Smooth muscle cell (in vitro differentiated cells): ENCODE measurements at regions not wholly inside any gene's neighbourhood (a gene's known extent, or its start where the extent isn't known, plus 50 kb on each side); places are given as distances from the start of the nearest gene placed in this dataset.

Source experiments
- DNase-seq: peaks from one replicate; lab custom pipeline; 2025; ENCODE audit not compliant: unreplicated experiment; lab: John Stamatoyannopoulos, UW
- H2AFZ ChIP-seq: fragments of 200-600 bp; sonication (generic); 2 replicates; pipeline ENCODE4 v1.6.0; 2016; ENCODE audit warnings: antibody characterized with exemption, low read depth, mild to moderate bottlenecking
- H3F3A ChIP-seq: fragments of 200-600 bp; sonication (generic); 2 replicates; pipeline ENCODE4 v1.6.0; 2017; ENCODE audit warnings: antibody characterized with exemption, low read depth
- H3K27ac ChIP-seq: fragments of 200-600 bp; sonication (generic); 2 replicates; pipeline ENCODE4 v1.5.1; 2016; ENCODE audit warnings: low read depth, mild to moderate bottlenecking
- H3K27me3 ChIP-seq: fragments of 200-600 bp; sonication (generic); 2 replicates; pipeline ENCODE4 v1.6.1; 2016; ENCODE audit warnings: low read depth, mild to moderate bottlenecking
- H3K36me3 ChIP-seq: fragments of 200-600 bp; sonication (generic); 2 replicates; pipeline ENCODE4 v1.5.1; 2016; ENCODE audit warnings: low read depth
- H3K4me1 ChIP-seq: fragments of 200-600 bp; sonication (generic); 2 replicates; pipeline ENCODE4 v1.5.1; 2016; ENCODE audit warnings: low read depth
- H3K4me2 ChIP-seq: fragments of 200-600 bp; sonication (generic); 2 replicates; pipeline ENCODE4 v1.6.0; 2016; ENCODE audit warnings: mild to moderate bottlenecking
- H3K4me3 ChIP-seq: fragments of 200-600 bp; sonication (generic); 2 replicates; pipeline ENCODE4 v1.5.1; 2016; ENCODE audit warnings: mild to moderate bottlenecking
- H3K79me2 ChIP-seq: fragments of 200-600 bp; sonication (generic); 2 replicates; pipeline ENCODE4 v1.6.0; 2016; ENCODE audit warnings: low read depth, mild to moderate bottlenecking
- H3K9ac ChIP-seq: fragments of 200-600 bp; sonication (generic); 2 replicates; pipeline ENCODE4 v1.6.0; 2016; ENCODE audit warnings: low read depth
- H3K9me3 ChIP-seq: fragments of 200-600 bp; sonication (generic); replicated peaks from 2 replicates; pipeline ENCODE4 v1.5.1; 2016; ENCODE audit warnings: low read depth
- H4K20me1 ChIP-seq: fragments of 200-600 bp; sonication (generic); 2 replicates; pipeline ENCODE4 v1.6.0; 2016; ENCODE audit warnings: low read depth
- CTCF ChIP-seq: fragments of 200-600 bp; sonication (generic); IDR thresholded peaks from 2 replicates; pipeline ENCODE4 v1.5.1; 2017; ENCODE audit warnings: borderline replicate concordance, mild to moderate bottlenecking, antibody characterized with exemption; ENCODE audit not compliant: insufficient read depth, poor library complexity, severe bottlenecking
- WGBS: methylation state at CpG from one replicate; pipeline ENCODE4 v1.1.7; 2016; ENCODE audit warnings: low lambda C conversion rate; 5-methylcytosine and 5-hydroxymethylcytosine counted together

DNA sequence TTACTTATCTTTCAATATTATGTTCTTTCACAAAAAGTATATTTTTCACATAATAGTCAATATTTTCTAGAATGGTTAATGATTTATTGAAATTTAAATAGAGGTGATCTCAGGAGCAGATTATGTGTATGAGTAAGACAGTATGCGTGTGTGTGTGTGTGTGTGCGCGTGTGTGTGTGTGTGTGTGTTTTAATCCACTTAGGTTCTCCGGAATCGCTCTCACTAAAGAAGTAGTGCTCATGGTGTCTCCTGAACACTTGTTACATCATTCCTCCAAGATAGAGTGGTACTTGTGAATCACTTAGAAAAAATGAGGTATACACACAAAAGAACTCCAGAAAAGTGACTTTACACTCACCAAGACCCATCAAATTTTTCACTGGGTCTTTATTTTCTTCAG, 91.0 kb upstream of the KCNH7 start:
- H3K27ac ChIP-seq = peak overlapping the region; percentile 92
- H2AFZ ChIP-seq = no peak overlapping the region
- H3K4me3 ChIP-seq = no peak overlapping the region
- H3F3A ChIP-seq = no peaks in the 10 kb centered on the region
- no peaks in the 10 kb centered on the region for H3K79me2 ChIP-seq
- no peaks in the 10 kb centered on the region for H4K20me1 ChIP-seq
- WGBS = 66% methylated on average over 5 of the region's 5 CpGs
- no peak for DNase-seq
- H3K27me3 ChIP-seq = no peaks in the 10 kb centered on the region
- TF ChIP-seq CTCF = no peak
- no peak overlapping the region for H3K9ac ChIP-seq
- H3K4me1 ChIP-seq = no peaks in the 10 kb centered on the region
- no peaks in the 10 kb centered on the region for H3K36me3 ChIP-seq
- no peak overlapping the region for H3K4me2 ChIP-seq
- H3K9me3 ChIP-seq = no peaks in the 10 kb centered on the region

GRCh38 chr2:162928356-162928755, 89.8 kb upstream of the KCNH7 start:
- Histone ChIP-seq H3K36me3 (no peaks in the 10 kb centered on the region), H3K27me3 (no peaks in the 10 kb centered on the region), H3K9me3 (no peaks in the 10 kb centered on the region), H2AFZ (no peak overlapping the region), H3K4me3 (no peak overlapping the region), H3F3A (no peaks in the 10 kb centered on the region), H3K4me1 (no peaks in the 10 kb centered on the region), H3K9ac (no peak overlapping the region), H3K27ac (peak overlapping the region; percentile 92), H4K20me1 (no peaks in the 10 kb centered on the region), H3K4me2 (no peak overlapping the region), H3K79me2 (no peaks in the 10 kb centered on the region)
- DNase-seq = no peak
- TF ChIP-seq CTCF = no peak
- 39% methylated on average over 2 of the region's 2 CpGs for WGBS

GRCh38 chr2:162926907-162927306, 88.3 kb upstream of the KCNH7 start:
- no peaks in the 10 kb centered on the region for H3K79me2 ChIP-seq
- H3K4me2 ChIP-seq = peak overlapping the region; percentile 5
- H3K9ac ChIP-seq = peak overlapping the region; percentile 14
- TF ChIP-seq CTCF = no peak
- peak overlapping the region; percentile 92 for H3K27ac ChIP-seq
- no peaks in the 10 kb centered on the region for H4K20me1 ChIP-seq
- 65% methylated on average over 2 of the region's 2 CpGs for WGBS
- H3K9me3 ChIP-seq = no peaks in the 10 kb centered on the region
- H2AFZ ChIP-seq = no peak overlapping the region
- H3K36me3 ChIP-seq = no peaks in the 10 kb centered on the region
- peaks cover 2% of the 10 kb centered on the region for H3K27me3 ChIP-seq
- no peaks in the 10 kb centered on the region for H3K4me1 ChIP-seq
- no peak for DNase-seq
- no peaks in the 10 kb centered on the region for H3F3A ChIP-seq
- H3K4me3 ChIP-seq = no peak overlapping the region

- H3K9ac ChIP-seq = peak overlapping the region; percentile 22
- TF ChIP-seq CTCF = no peak
- no peaks in the 10 kb centered on the region for H3K4me1 ChIP-seq
- no peak overlapping the region for H2AFZ ChIP-seq
- no peak overlapping the region for H3K4me3 ChIP-seq
- H3K9me3 ChIP-seq = no peaks in the 10 kb centered on the region
- H4K20me1 ChIP-seq = no peaks in the 10 kb centered on the region
- H3F3A ChIP-seq = no peaks in the 10 kb centered on the region
- H3K36me3 ChIP-seq = no peaks in the 10 kb centered on the region
- DNase-seq = no peak
- H3K4me2 ChIP-seq = no peak overlapping the region
- 52% methylated on average over 2 of the region's 2 CpGs for WGBS
- H3K79me2 ChIP-seq = no peaks in the 10 kb centered on the region
- H3K27ac ChIP-seq = peak overlapping the region; percentile 92
- H3K27me3 ChIP-seq = peaks cover 3% of the 10 kb centered on the region
Measured at GRCh38 chr2:162926501-162926900, 87.9 kb upstream of the KCNH7 start.
